ENCODE measurements at regions not wholly inside any gene's neighbourhood (a gene's known extent, or its start where the extent isn't known, plus 50 kb on each side); places are given as distances from the start of the nearest gene placed in this dataset.

DNA sequence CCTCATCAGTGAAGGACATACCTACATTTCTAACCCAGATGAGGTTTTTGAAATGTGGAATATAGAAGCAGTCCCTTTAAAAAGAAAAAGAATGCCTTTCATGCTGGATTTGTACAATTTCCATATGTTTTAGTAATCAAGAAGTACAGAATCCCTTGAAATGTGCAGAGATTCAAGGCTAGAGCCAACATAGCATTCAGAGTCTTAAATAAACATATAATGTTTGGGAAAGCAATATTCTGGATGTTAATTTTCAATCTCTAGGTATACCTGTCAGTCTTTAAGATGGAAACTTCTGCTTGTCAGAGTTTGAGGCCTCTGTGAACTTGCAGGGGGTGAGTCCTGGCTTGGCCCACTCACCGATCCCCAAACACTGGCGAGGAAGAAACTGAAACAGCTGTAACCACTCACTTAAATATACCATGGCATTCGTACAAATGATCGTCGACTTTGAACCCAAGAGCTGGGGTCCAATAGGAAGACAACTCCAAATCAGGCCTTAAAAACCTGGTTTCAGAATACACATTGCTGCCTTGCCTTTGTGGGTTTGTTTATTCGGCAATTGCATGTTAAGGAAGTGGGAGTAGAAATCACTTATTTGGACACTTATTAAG is 132.8 kb upstream of the NCK2 start:
- TF ChIP-seq, protein P1, sequence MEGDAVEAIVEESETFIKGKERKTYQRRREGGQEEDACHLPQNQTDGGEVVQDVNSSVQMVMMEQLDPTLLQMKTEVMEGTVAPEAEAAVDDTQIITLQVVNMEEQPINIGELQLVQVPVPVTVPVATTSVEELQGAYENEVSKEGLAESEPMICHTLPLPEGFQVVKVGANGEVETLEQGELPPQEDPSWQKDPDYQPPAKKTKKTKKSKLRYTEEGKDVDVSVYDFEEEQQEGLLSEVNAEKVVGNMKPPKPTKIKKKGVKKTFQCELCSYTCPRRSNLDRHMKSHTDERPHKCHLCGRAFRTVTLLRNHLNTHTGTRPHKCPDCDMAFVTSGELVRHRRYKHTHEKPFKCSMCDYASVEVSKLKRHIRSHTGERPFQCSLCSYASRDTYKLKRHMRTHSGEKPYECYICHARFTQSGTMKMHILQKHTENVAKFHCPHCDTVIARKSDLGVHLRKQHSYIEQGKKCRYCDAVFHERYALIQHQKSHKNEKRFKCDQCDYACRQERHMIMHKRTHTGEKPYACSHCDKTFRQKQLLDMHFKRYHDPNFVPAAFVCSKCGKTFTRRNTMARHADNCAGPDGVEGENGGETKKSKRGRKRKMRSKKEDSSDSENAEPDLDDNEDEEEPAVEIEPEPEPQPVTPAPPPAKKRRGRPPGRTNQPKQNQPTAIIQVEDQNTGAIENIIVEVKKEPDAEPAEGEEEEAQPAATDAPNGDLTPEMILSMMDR (IDR thresholded peaks at IDR 0.05; ENCODE audit: control insufficient read depth, extremely low read depth, insufficient read depth): no peak
- no peak for DNase-seq (ENCODE audit: low read depth)
- H3K4me3 ChIP-seq (ENCODE audit: low read depth, low read length): no peak overlapping the region

GRCh38 chr2:105611333-105611637 is 133.4 kb upstream of the NCK2 start:
- no peak for DNase-seq (ENCODE audit: low read depth)

DNA sequence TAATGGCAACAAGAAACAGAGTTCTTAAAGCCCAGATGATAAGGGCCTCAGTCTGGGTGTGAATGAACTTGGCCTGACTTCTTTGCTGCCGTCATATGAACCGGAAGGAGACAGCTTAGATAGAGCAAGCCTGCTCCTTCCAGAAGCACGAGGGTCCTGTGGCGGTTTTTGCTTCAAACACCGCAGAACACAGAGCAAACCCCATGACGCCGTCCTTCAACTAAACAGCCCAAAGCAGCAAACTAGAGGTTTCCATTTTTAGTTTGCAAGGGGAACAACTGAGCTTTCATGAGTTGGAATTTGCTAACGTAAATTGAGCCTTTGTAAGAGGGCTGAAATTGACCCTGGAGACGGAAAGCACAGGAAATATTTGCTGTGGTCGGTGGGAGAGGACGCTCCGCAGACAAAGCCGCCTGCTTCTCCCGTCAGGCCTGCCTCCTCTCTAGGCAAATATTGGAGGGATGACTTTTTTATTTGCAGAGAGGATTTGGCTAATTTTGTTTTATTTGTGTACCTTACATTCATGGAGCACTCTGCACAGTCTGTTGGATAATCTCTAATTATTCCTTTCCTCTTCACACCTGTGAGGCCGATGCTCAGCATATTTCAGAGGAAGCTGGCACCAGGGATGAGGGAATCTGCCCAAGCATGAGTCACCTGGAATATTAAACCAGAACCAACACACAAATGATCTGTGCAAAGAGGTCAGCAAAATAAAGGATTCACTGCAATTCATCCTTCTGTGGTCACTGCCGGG is 134.0 kb upstream of the NCK2 start:
- TF ChIP-seq, protein P1 (IDR thresholded peaks at IDR 0.05; ENCODE audit: control insufficient read depth, extremely low read depth, insufficient read depth): no peak
- no peak overlapping the region for H3K4me3 ChIP-seq (ENCODE audit: low read depth, low read length)
- DNase-seq (ENCODE audit: low read depth): peak; percentile 35

More at GRCh38 chr2:105611333-105611637, 133.4 kb upstream of the NCK2 start:
- no peak overlapping the region for H3K4me3 ChIP-seq (ENCODE audit: low read depth, low read length)
- TF ChIP-seq, protein P1 (IDR thresholded peaks at IDR 0.05; ENCODE audit: control insufficient read depth, extremely low read depth, insufficient read depth): no peak

DNA sequence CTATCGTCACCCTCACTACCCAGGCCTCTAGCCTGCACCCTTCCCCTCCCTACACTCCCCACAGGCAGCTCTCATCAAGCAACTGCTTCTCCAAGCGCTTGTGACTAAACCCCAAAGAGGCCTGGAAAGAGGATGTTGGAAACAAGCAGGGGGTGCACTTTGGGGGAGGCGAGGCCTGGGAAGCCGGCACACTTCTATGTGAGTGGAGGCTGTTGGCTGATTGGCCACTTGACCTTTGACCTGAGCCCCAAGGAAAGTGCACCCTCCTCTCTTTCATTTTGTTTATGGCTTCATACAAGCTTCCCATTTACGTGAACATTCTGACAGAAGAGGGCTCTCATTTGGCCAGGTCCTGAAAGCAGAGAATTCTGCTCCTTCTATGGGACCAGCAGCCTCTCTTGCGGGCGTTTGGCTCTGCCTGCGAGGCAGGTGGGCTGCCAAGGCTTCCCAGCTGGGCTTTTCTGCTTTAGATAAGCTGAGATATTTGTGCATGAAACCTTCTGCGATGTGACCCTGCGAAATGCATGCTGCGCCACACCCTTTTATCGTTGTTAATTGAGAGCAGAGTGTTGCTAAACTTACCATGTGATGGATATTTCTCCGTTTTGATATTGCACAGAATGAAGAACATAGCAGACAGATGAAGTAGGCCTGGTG is 134.8 kb upstream of the NCK2 start:
- TF ChIP-seq, protein P1 (IDR thresholded peaks at IDR 0.05; ENCODE audit: control insufficient read depth, extremely low read depth, insufficient read depth): no peak
- DNase-seq (ENCODE audit: low read depth): no peak

GRCh38 chr2:105607920-105608504 is 136.7 kb upstream of the NCK2 start:
- DNase-seq (ENCODE audit: low read depth): peak; percentile 22
- TF ChIP-seq, protein P1 (IDR thresholded peaks at IDR 0.05; ENCODE audit: control insufficient read depth, extremely low read depth, insufficient read depth): no peak
- H3K4me3 ChIP-seq (ENCODE audit: low read depth, low read length): no peak overlapping the region

More for the DNA sequence above, 134.8 kb upstream of the NCK2 start:
- no peak overlapping the region for H3K4me3 ChIP-seq (ENCODE audit: low read depth, low read length)

DNA sequence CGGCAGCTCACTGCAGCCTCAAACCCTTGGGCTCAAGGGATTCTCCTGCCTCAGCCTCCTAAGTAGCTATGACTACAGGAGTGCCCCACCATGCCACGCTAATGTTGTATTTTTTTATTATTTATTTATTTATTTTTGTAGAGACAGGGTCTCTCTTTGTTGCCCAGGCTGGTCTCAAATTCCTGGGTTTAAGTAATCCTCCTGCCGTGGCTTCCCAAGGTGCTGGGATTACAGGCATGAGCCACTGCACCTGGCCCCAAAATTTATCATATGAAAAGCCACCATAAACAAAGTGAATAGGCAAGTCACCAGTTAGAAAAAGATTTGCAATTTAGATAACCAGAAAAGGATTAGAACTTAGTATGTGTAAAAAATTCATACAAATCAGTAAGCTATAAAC is 138.6 kb upstream of the NCK2 start:
- DNase-seq (ENCODE audit: low read depth): no peak
- TF ChIP-seq, protein P1 (IDR thresholded peaks at IDR 0.05; ENCODE audit: control insufficient read depth, extremely low read depth, insufficient read depth): no peak
- H3K4me3 ChIP-seq (ENCODE audit: low read depth, low read length): no peak overlapping the region

Data from LNCaP clone FGC (cell line).